Suprapubic skin (tissue), 4 donors: ENCODE measurements at regions not wholly inside any gene's neighbourhood (a gene's known extent, or its start where the extent isn't known, plus 50 kb on each side); places are given as distances from the start of the nearest gene placed in this dataset.

Source experiments
- DNase-seq, 2 donors: peaks; one replicate each; pipeline ENCODE4 v3.0.0-alpha.2; 2019; ENCODE audit warnings: low spot score in 2 of 2
- H3K27ac ChIP-seq: fragments of 200-600 bp; sonication (generic); one replicate; pipeline ENCODE4 v1.5.1; 2019
- H3K27me3 ChIP-seq: fragments of 200-600 bp; sonication (generic); one replicate; pipeline ENCODE4 v1.5.1; 2019
- H3K36me3 ChIP-seq: fragments of 200-600 bp; sonication (generic); one replicate; pipeline ENCODE4 v1.5.1; 2019
- H3K4me1 ChIP-seq: fragments of 200-600 bp; sonication (generic); one replicate; pipeline ENCODE4 v1.5.1; 2019
- H3K4me3 ChIP-seq: fragments of 200-600 bp; sonication (generic); one replicate; pipeline ENCODE4 v1.5.1; 2019; ENCODE audit warnings: mild to moderate bottlenecking
- H3K9me3 ChIP-seq: fragments of 200-600 bp; sonication (generic); one replicate; pipeline ENCODE4 v1.5.1; 2019
- CTCF ChIP-seq, 2 donors: fragments of 200-600 bp in 1 of 2; fragments of 450-650 bp in 1 of 2; sonication (generic) in 1 of 2; IDR thresholded peaks; one replicate each; pipeline ENCODE4 v1.5.1; 2016 to 2019; ENCODE audit warnings: antibody characterized with exemption in 2 of 2, mild to moderate bottlenecking in 1 of 2, moderate library complexity in 1 of 2
- EP300 ChIP-seq: sonication (generic); formaldehyde crosslinking; IDR thresholded peaks from one replicate; pipeline ENCODE4 v1.6.1; 2017; ENCODE audit warnings: antibody characterized with exemption
- POLR2A ChIP-seq, 2 donors: fragments of 450-650 bp; IDR thresholded peaks; one replicate each; pipeline ENCODE4 v1.6.1; 2017; ENCODE audit warnings: antibody characterized with exemption in 2 of 2, mild to moderate bottlenecking in 2 of 2, moderate library complexity in 2 of 2
- POLR2AphosphoS5 ChIP-seq, 3 donors: sonication (generic); formaldehyde crosslinking; IDR thresholded peaks; one replicate each; pipeline ENCODE4 v1.6.1; 2017; ENCODE audit warnings: antibody characterized with exemption in 3 of 3
- WGBS: methylation state at CpG from one replicate; pipeline ENCODE4 v1.1.5; 2018; 5-methylcytosine and 5-hydroxymethylcytosine counted together

- Histone ChIP-seq H3K9me3 (no peaks in the 10 kb centered on the region), H3K4me1 (peaks cover 6% of the 10 kb centered on the region), H3K27ac (no peak overlapping the region), H3K4me3 (no peak overlapping the region), H3K27me3 (no peaks in the 10 kb centered on the region), H3K36me3 (no peaks in the 10 kb centered on the region)
- no peak for TF ChIP-seq POLR2A (IDR thresholded peaks at IDR 0.05)
- TF ChIP-seq EP300: no peak
- no peak for TF ChIP-seq POLR2AphosphoS5 (IDR thresholded peaks at IDR 0.05)
- no peak for TF ChIP-seq CTCF (IDR thresholded peaks at IDR 0.05)
- no peak for DNase-seq
- WGBS: 78% methylated on average over 10 of the region's 10 CpGs
These were observed 608.1 kb upstream of the ADAMTS16 start for GRCh38 chr5:4531756-4532704.

GRCh38 chr5:4532705-4533080, 607.4 kb upstream of the ADAMTS16 start:
- 82% methylated on average over 3 of the region's 6 CpGs for WGBS
- Histone ChIP-seq H3K4me3 (no peak overlapping the region), H3K4me1 (peaks cover 6% of the 10 kb centered on the region), H3K27me3 (no peaks in the 10 kb centered on the region), H3K27ac (no peak overlapping the region), H3K9me3 (no peaks in the 10 kb centered on the region), H3K36me3 (no peaks in the 10 kb centered on the region)
- TF ChIP-seq POLR2AphosphoS5 (IDR thresholded peaks at IDR 0.05): no peak
- TF ChIP-seq POLR2A (IDR thresholded peaks at IDR 0.05): no peak
- TF ChIP-seq EP300: no peak
- TF ChIP-seq CTCF (IDR thresholded peaks at IDR 0.05): no peak
- no peak for DNase-seq

GRCh38 chr5:4533457-4534105, 606.5 kb upstream of the ADAMTS16 start:
- 45% methylated on average over 3 of the region's 3 CpGs for WGBS
- H3K36me3 ChIP-seq: no peaks in the 10 kb centered on the region
- H3K27ac ChIP-seq: no peak overlapping the region
- H3K27me3 ChIP-seq: no peaks in the 10 kb centered on the region
- no peak overlapping the region for H3K4me3 ChIP-seq
- H3K4me1 ChIP-seq: peaks cover 6% of the 10 kb centered on the region
- DNase-seq: no peak
- H3K9me3 ChIP-seq: no peaks in the 10 kb centered on the region
- TF ChIP-seq EP300: no peak

GRCh38 chr5:4537489-4537888, 602.6 kb upstream of the ADAMTS16 start:
- H3K9me3 ChIP-seq: no peaks in the 10 kb centered on the region
- 90% methylated on average over 4 of the region's 10 CpGs for WGBS
- peaks cover 13% of the 10 kb centered on the region for H3K4me1 ChIP-seq
- H3K27me3 ChIP-seq: no peaks in the 10 kb centered on the region
- TF ChIP-seq EP300 (no peak), POLR2A (IDR thresholded peaks at IDR 0.05) (no peak), POLR2AphosphoS5 (IDR thresholded peaks at IDR 0.05) (no peak), CTCF (IDR thresholded peaks at IDR 0.05) (no peak)
- no peak overlapping the region for H3K4me3 ChIP-seq
- no peak overlapping the region for H3K27ac ChIP-seq
- no peak for DNase-seq
- no peaks in the 10 kb centered on the region for H3K36me3 ChIP-seq

- Histone ChIP-seq H3K4me3 (no peak overlapping the region), H3K9me3 (no peaks in the 10 kb centered on the region), H3K36me3 (no peaks in the 10 kb centered on the region), H3K4me1 (peaks cover 7% of the 10 kb centered on the region), H3K27ac (no peak overlapping the region), H3K27me3 (no peaks in the 10 kb centered on the region)
- whole genome bisulfite sequencing: 71% methylated on average over 4 of the region's 5 CpGs
- TF ChIP-seq EP300: no peak
- TF ChIP-seq POLR2AphosphoS5 (IDR thresholded peaks at IDR 0.05): no peak
- TF ChIP-seq CTCF (IDR thresholded peaks at IDR 0.05): no peak
- no peak for TF ChIP-seq POLR2A (IDR thresholded peaks at IDR 0.05)
- DNase-seq: no peak
These were observed 599.6 kb upstream of the ADAMTS16 start for GRCh38 chr5:4540375-4541173.
